Nephron (organoid): ENCODE measurements at regions not wholly inside any gene's neighbourhood (a gene's known extent, or its start where the extent isn't known, plus 50 kb on each side); places are given as distances from the start of the nearest gene placed in this dataset.

Experiments used
- H3K27ac Mint-ChIP-seq, 3 experiments: 2 replicates each; pipeline ENCODE4 v1.8.0; 2020; ENCODE audit warnings: mixed read lengths in 3 of 3, mild to moderate bottlenecking in 2 of 3, moderate library complexity in 1 of 3
- H3K27me3 Mint-ChIP-seq: 2 replicates; pipeline ENCODE4 v1.8.0; 2021; ENCODE audit warnings: low read depth, mild to moderate bottlenecking, moderate library complexity, mixed read lengths
- H3K36me3 Mint-ChIP-seq: 2 replicates; pipeline ENCODE4 v1.8.0; 2020; ENCODE audit warnings: low read depth, mixed read lengths
- H3K4me1 Mint-ChIP-seq: 2 replicates; pipeline ENCODE4 v1.8.0; 2020; ENCODE audit warnings: mixed read lengths
- H3K4me3 Mint-ChIP-seq, 3 experiments: 2 replicates each; pipeline ENCODE4 v1.8.0; 2020; ENCODE audit warnings: mild to moderate bottlenecking in 3 of 3, mixed read lengths in 3 of 3, moderate library complexity in 2 of 3
- H3K9me3 Mint-ChIP-seq: 2 replicates; pipeline ENCODE4 v1.8.0; 2020; ENCODE audit warnings: mixed read lengths
- CTCF ChIP-seq, 3 experiments: fragments of 200-600 bp; sonication (generic); IDR thresholded peaks; one replicate each; pipeline ENCODE4 v1.5.0; 2021; ENCODE audit warnings: antibody characterized with exemption in 3 of 3; ENCODE audit not compliant: unreplicated experiment in 3 of 3

- Mint-ChIP-seq H3K9me3 (no peaks in the 10 kb centered on the region), H3K36me3 (peaks cover 48% of the 10 kb centered on the region), H3K27me3 (no peaks in the 10 kb centered on the region), H3K4me3 (no peak overlapping the region), H3K4me1 (no peaks in the 10 kb centered on the region), H3K27ac (no peak overlapping the region)
- TF ChIP-seq CTCF (IDR thresholded peaks at IDR 0.05; ENCODE audit: unreplicated experiment in 3 of 3), result no peak
Observed at GRCh38 chr22:25351631-25352293, 132.3 kb downstream of the CRYBB2 start.

GRCh38 chr22:25352294-25352680, 132.8 kb downstream of the CRYBB2 start:
- Mint-ChIP-seq H3K27ac (no peak overlapping the region), H3K36me3 (peaks cover 51% of the 10 kb centered on the region), H3K9me3 (no peaks in the 10 kb centered on the region), H3K4me1 (no peaks in the 10 kb centered on the region), H3K4me3 (no peak overlapping the region), H3K27me3 (no peaks in the 10 kb centered on the region)
- no peak for TF ChIP-seq CTCF (IDR thresholded peaks at IDR 0.05; ENCODE audit: unreplicated experiment in 3 of 3)

- no peak overlapping the region for H3K4me3 Mint-ChIP-seq
- no peak for TF ChIP-seq CTCF (IDR thresholded peaks at IDR 0.05; ENCODE audit: unreplicated experiment in 3 of 3)
- H3K27me3 Mint-ChIP-seq, result no peaks in the 10 kb centered on the region
- no peaks in the 10 kb centered on the region for H3K4me1 Mint-ChIP-seq
- no peaks in the 10 kb centered on the region for H3K9me3 Mint-ChIP-seq
- peaks cover 45% of the 10 kb centered on the region for H3K36me3 Mint-ChIP-seq
- no peak overlapping the region for H3K27ac Mint-ChIP-seq
Observed at GRCh38 chr22:25353516-25354445, 134.3 kb downstream of the CRYBB2 start.

- H3K27ac Mint-ChIP-seq, result no peak overlapping the region
- H3K36me3 Mint-ChIP-seq, result peaks cover 42% of the 10 kb centered on the region
- H3K4me1 Mint-ChIP-seq, result no peaks in the 10 kb centered on the region
- H3K27me3 Mint-ChIP-seq, result no peaks in the 10 kb centered on the region
- H3K4me3 Mint-ChIP-seq, result no peak overlapping the region
- H3K9me3 Mint-ChIP-seq, result no peaks in the 10 kb centered on the region
- TF ChIP-seq CTCF (IDR thresholded peaks at IDR 0.05; ENCODE audit: unreplicated experiment in 3 of 3), result no peak
Observed at GRCh38 chr22:25354456-25354855, 135.0 kb downstream of the CRYBB2 start.

GRCh38 chr22:25357132-25357455, 137.7 kb downstream of the CRYBB2 start:
- no peaks in the 10 kb centered on the region for H3K9me3 Mint-ChIP-seq

More at GRCh38 chr22:25357132-25357455, 137.7 kb downstream of the CRYBB2 start:
- no peak overlapping the region for H3K27ac Mint-ChIP-seq
- H3K27me3 Mint-ChIP-seq, result no peaks in the 10 kb centered on the region
- H3K4me3 Mint-ChIP-seq, result no peak overlapping the region
- no peaks in the 10 kb centered on the region for H3K4me1 Mint-ChIP-seq
- H3K36me3 Mint-ChIP-seq, result peaks cover 28% of the 10 kb centered on the region
- TF ChIP-seq CTCF (IDR thresholded peaks at IDR 0.05; ENCODE audit: unreplicated experiment in 3 of 3), result no peak
